SH-SY5Y (cell line): ENCODE measurements at regions not wholly inside any gene's neighbourhood (a gene's known extent, or its start where the extent isn't known, plus 50 kb on each side); places are given as distances from the start of the nearest gene placed in this dataset.

Experiments used
- GATA2 ChIP-seq: IDR thresholded peaks from 2 replicates; pipeline ENCODE4 v1.6.1; 2011; ENCODE audit warnings: mild to moderate bottlenecking, low read depth, low read length
- GATA3 ChIP-seq: IDR thresholded peaks from 2 replicates; pipeline ENCODE4 v1.6.1; 2011; ENCODE audit warnings: low read depth, mild to moderate bottlenecking, low read length, moderate library complexity

DNA sequence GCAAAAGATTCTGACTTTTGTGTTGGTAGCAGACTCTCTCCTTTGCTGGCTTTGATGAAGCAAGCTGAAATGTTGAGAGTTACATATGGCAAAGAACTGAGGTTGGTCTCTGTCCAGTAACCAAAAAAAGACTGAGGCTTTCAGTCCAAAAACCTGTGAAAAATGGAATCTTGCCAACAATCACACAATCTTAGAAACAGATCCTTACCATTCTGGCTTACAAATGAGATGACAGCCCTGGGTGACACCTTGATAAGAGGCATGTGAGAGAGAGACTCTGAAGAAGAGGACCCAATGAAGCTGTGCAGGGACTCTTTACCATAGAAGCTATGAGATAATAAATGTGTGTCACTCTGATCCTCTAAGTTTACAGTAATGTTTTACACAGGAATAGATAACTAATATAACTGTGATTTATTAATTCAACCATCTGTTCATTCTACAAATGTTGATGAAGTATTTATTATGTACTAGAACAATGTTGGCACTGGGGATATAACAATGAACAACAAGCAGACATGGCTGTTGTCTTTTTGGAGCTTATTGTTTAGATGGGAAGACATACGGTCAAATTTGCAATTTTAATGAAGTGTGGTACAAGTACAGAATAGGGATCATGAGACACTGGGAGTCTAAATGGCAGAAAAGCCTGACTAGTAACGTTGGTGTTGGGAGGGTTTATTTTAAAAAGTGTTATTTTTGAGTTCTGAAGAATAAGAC, 251.0 kb downstream of the OLFM3 start:
- TF ChIP-seq GATA2, result no peak
- no peak for TF ChIP-seq GATA3

DNA sequence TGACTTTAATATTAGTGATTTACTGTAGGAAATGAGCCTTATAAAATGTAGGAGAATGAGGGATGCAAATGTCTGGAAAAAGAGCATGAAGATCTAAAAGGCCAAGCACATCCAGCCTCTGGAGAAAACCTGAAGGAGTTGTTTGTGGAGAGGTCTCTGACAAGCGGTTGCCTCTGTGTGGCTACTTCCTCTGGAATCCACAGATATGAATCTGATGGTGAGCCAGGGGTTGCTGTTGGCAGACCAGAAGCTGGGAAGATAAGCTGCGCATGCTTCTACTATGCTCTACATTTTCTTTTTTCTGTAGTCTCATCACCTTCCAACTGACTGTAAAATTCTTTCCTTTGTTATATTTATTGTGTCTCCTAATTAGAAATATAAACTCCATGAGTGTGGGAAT, 248.6 kb downstream of the OLFM3 start:
- TF ChIP-seq GATA3 (peak; percentile 32; the same call in 1 of the 2 replicates), GATA2 (peak; percentile 84)
